ENCODE measurements at regions not wholly inside any gene's neighbourhood (a gene's known extent, or its start where the extent isn't known, plus 50 kb on each side); places are given as distances from the start of the nearest gene placed in this dataset.

GRCh38 chr5:116838011-116838536 is 263.5 kb upstream of the SEMA6A start:
- H3K27me3 ChIP-seq (replicated peaks; ENCODE audit: control insufficient read depth, insufficient read depth, low read length) = no peaks in the 10 kb centered on the region
- H3K36me3 ChIP-seq (ENCODE audit: control insufficient read depth, insufficient read depth, low read length) = no peaks in the 10 kb centered on the region
- TF ChIP-seq CTCF (IDR thresholded peaks at IDR 0.05; ENCODE audit: insufficient read depth, low read length, poor library complexity, severe bottlenecking) = no peak
- DNase-seq (ENCODE audit: extremely low read depth, insufficient read length) = no peak
- no peak overlapping the region for H3K4me3 ChIP-seq (replicated peaks; ENCODE audit: low read depth, low read length)

- Histone ChIP-seq H3K27me3 (replicated peaks; ENCODE audit: control insufficient read depth, insufficient read depth, low read length) (no peaks in the 10 kb centered on the region), H3K36me3 (ENCODE audit: control insufficient read depth, insufficient read depth, low read length) (no peaks in the 10 kb centered on the region), H3K4me3 (replicated peaks; ENCODE audit: low read depth, low read length) (no peak overlapping the region)
- no peak for TF ChIP-seq CTCF (IDR thresholded peaks at IDR 0.05; ENCODE audit: insufficient read depth, low read length, poor library complexity, severe bottlenecking)
- no peak for DNase-seq (ENCODE audit: extremely low read depth, insufficient read length)
Measured at GRCh38 chr5:116834796-116835515, 260.3 kb upstream of the SEMA6A start.

GRCh38 chr5:116830079-116830478 is 255.5 kb upstream of the SEMA6A start:
- TF ChIP-seq CTCF (IDR thresholded peaks at IDR 0.05; ENCODE audit: insufficient read depth, low read length, poor library complexity, severe bottlenecking) = no peak
- H3K4me3 ChIP-seq (replicated peaks; ENCODE audit: low read depth, low read length) = no peak overlapping the region

GRCh38 chr5:116827078-116827477 is 252.5 kb upstream of the SEMA6A start:
- no peak overlapping the region for H3K4me3 ChIP-seq (replicated peaks; ENCODE audit: low read depth, low read length)
- TF ChIP-seq CTCF (IDR thresholded peaks at IDR 0.05; ENCODE audit: insufficient read depth, low read length, poor library complexity, severe bottlenecking) = no peak
- no peaks in the 10 kb centered on the region for H3K27me3 ChIP-seq (replicated peaks; ENCODE audit: control insufficient read depth, insufficient read depth, low read length)
- no peaks in the 10 kb centered on the region for H3K36me3 ChIP-seq (ENCODE audit: control insufficient read depth, insufficient read depth, low read length)
- DNase-seq (ENCODE audit: extremely low read depth, insufficient read length) = no peak

More at GRCh38 chr5:116830079-116830478, 255.5 kb upstream of the SEMA6A start:
- Histone ChIP-seq H3K36me3 (ENCODE audit: control insufficient read depth, insufficient read depth, low read length) (no peaks in the 10 kb centered on the region), H3K27me3 (replicated peaks; ENCODE audit: control insufficient read depth, insufficient read depth, low read length) (no peaks in the 10 kb centered on the region)
- DNase-seq (ENCODE audit: extremely low read depth, insufficient read length) = no peak

GRCh38 chr5:116825486-116825885 is 250.9 kb upstream of the SEMA6A start:
- Histone ChIP-seq H3K4me3 (replicated peaks; ENCODE audit: low read depth, low read length) (no peak overlapping the region), H3K27me3 (replicated peaks; ENCODE audit: control insufficient read depth, insufficient read depth, low read length) (no peaks in the 10 kb centered on the region), H3K36me3 (ENCODE audit: control insufficient read depth, insufficient read depth, low read length) (no peaks in the 10 kb centered on the region)
- TF ChIP-seq CTCF (IDR thresholded peaks at IDR 0.05; ENCODE audit: insufficient read depth, low read length, poor library complexity, severe bottlenecking) = no peak
- no peak for DNase-seq (ENCODE audit: extremely low read depth, insufficient read length)

Measured in GM06990 (cell line).